K562 (cell line): ENCODE measurements at regions not wholly inside any gene's neighbourhood (a gene's known extent, or its start where the extent isn't known, plus 50 kb on each side); places are given as distances from the start of the nearest gene placed in this dataset.

Source experiments
- POLR2AphosphoS5 ChIP-seq: IDR thresholded peaks from 2 replicates; pipeline ENCODE4 v1.6.1; 2011; ENCODE audit warnings: mild to moderate bottlenecking, low read depth, low read length, moderate library complexity; ENCODE audit not compliant: control insufficient read depth, insufficient read depth
- TF ChIP-seq, protein P1 (sequence below), 3 experiments: IDR thresholded peaks in 2 of 3; conservative IDR thresholded peaks in 1 of 3; 2 replicates each; pipeline ENCODE4 v1.5.1; 2011 to 2012; ENCODE audit warnings: low read length in 3 of 3, mild to moderate bottlenecking in 3 of 3, control low read depth in 2 of 3, improper control_type of control experiment in 1 of 3, inconsistent platforms in 1 of 3, low read depth in 1 of 3, mixed read lengths in 1 of 3, moderate library complexity in 1 of 3; ENCODE audit not compliant: insufficient read depth in 2 of 3

- TF ChIP-seq POLR2AphosphoS5, result no peak
- TF ChIP-seq, protein P1, sequence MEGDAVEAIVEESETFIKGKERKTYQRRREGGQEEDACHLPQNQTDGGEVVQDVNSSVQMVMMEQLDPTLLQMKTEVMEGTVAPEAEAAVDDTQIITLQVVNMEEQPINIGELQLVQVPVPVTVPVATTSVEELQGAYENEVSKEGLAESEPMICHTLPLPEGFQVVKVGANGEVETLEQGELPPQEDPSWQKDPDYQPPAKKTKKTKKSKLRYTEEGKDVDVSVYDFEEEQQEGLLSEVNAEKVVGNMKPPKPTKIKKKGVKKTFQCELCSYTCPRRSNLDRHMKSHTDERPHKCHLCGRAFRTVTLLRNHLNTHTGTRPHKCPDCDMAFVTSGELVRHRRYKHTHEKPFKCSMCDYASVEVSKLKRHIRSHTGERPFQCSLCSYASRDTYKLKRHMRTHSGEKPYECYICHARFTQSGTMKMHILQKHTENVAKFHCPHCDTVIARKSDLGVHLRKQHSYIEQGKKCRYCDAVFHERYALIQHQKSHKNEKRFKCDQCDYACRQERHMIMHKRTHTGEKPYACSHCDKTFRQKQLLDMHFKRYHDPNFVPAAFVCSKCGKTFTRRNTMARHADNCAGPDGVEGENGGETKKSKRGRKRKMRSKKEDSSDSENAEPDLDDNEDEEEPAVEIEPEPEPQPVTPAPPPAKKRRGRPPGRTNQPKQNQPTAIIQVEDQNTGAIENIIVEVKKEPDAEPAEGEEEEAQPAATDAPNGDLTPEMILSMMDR (IDR thresholded peaks at IDR 0.05 in 2 of 3, conservative IDR thresholded peaks at IDR 0.05 in 1 of 3; ENCODE audit: insufficient read depth in 2 of 3, low read depth in 1 of 3, low read length in 3 of 3), result no peak
Observed at GRCh38 chr14:66377574-66377973, 108.6 kb upstream of the CCDC196 start.
